ENCODE measurements at regions not wholly inside any gene's neighbourhood (a gene's known extent, or its start where the extent isn't known, plus 50 kb on each side); places are given as distances from the start of the nearest gene placed in this dataset.
A peak's percentile ranks its signal among the peaks of the same experiment; 100 is the strongest.
"Not testable (repeated sequence)": the region's sequence is repeated elsewhere in the genome, so short reads cannot be mapped to it uniquely, and the experiment has no call there.

DNA sequence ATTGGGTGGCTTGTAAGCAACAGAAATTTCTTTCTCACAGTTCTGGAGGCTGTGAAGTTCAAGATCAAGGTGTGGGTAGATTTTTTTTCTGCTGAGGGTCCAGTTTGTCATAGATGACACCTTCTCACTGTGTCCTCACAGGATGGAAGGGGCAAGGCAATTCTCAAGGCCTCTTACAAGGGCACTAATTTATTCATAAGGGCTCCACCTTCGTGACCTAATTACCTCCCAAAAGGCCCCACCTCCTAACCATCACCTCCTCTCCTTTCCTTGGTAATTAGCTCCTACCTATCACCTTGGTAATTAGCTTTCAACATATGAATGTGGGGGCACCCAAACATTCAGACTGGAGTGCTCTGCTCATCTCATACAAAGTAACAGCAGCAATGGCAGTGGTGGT, 92.3 kb upstream of the CD44 start:
- no peak for DNase-seq (ENCODE audit: low spot score)

DNA sequence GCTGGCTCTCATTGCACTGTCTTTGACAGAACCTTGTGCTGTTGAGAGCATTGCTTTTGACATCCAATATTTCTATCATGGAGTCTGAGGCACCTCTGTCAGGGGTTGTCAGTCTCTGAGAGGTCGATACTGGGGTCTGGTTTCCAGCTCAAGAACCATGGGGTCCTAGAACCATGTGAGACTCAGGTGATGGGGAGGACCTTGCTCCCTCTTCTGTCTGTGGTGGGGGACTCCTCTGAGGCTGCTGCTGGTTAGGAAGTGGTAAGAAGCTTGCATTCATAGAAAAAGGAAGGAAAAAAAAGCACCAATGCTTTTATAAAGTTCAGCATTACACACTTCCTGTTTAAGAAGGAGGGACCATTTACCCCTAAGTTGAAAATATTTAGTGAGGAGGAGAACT, 91.8 kb upstream of the CD44 start:
- peak; percentile 64 for DNase-seq (ENCODE audit: low spot score)

DNA sequence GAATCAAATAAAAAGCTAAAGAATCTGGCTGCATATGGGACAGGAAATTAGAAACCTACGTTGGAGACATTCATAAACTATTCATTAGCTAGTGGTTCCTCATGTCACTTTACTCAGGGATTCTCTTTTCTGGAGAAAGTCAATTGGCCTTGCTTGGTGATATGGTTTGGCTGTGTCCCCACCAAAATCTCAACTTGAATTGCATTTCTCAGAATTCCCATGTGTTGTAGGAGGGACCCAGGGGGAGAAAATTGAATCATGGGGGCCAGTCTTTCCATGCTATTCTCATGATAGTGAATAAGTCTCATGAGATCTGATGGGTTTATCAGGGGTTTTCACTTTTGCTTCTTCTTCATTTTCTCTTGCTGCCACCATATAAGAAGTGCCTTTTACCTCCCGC, 91.2 kb upstream of the CD44 start:
- DNase-seq (ENCODE audit: low spot score) = no peak

DNA sequence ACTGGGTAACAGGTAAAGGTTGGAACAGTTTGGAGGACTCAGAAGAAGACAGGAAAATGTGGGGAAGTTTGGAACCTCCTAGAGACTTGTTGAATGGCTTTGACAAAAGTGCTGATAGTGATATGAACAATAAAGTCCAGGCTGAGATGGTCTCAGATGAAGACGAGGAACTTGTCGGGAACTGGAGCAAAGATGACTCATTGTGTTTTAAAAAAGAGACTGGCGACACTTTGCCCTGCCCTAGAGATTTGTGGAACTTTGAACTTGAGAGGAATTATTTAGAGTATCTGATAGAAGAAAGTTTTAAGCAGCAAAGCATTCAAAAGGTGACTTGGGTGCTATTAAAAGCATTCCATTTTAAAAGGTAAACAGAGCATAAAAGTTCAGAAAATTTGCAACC, 90.6 kb upstream of the CD44 start:
- DNase-seq (ENCODE audit: low spot score) = not testable (repeated sequence)

DNA sequence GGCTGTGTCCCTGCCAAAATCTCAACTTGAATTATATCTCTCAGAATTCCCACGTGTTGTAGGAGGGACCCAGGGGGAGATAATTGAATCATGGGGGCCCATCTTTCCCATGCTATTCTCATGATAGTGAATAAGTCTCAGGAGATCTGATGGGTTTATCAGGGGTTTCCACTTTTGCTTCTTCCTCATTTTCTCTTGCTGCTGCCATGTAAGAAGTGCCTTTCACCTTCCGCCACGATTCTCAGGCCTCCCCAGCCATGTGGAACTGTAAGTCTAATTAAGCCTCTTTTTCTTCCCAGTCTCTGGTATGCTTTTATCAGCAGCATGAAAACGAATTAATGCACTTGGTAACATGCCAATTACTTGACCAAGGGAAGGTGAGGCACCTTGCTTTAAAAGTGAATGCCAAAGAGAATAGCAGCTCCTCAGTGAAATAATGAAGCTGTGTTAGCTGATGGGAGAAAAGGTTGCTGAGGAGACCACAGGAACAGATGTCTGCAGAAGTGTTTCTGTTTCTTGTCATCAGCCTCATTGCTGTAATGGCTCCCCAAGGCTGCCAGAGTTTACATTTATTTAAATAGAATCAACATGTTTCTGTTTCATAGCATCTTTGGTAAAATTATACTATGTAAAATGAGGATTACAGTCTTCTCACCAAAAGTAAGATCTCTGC, 89.0 kb upstream of the CD44 start:
- no peak for DNase-seq (ENCODE audit: low spot score)

DNA sequence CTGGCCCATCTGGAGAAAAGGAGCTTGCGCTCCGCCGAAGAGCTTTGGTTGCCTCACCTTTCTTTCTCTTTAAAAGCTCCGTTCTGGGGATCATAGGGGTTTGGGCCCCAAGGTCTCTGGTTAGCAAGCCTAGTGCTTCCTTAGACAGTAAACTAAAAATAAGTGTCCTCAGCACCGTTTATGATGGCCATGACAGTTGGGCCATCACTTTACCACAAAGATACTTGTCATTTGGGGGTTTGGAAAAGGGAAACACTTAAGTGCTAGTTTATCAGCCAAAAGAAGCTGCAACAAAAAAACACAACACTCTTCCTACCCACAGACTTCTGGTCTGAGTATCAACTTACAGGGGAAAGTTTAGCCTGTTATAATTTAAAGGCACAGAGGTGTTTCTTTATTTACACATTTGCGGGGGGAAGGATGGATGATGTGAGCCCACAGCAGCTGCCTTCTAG, 88.4 kb upstream of the CD44 start:
- no peak for DNase-seq (ENCODE audit: low spot score)

DNA sequence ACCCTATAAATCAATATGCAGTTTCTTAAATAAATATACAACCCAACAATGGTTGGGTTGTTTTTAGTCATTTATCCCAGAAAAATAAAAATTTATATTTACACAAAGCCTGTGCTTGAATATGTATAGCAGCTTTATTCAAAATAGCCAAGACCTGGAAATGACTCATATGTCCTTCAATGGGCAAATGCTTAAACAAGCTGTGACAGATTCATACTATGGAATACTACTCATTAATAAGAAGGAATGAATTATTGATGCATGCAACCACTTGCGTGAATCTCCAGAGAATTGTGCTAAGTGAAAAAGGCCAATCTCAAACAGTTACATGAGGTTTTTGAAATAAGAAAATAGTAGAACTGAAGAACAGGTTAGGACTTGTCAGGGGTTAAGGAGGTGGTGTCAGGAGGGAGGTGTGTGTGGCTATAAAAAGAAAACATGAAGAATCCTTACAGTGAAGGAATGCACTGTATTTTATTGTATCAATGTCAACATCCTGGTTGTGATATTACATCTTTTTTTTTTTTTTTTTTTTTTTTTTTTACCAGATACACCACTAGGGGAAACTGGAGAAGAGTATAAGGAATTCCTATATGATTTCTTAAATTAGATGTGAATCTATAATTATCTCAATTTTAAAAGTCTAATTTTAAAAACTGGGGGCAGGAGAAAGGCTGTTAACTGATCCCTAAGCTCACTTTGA, 82.4 kb upstream of the CD44 start:
- DNase-seq (ENCODE audit: low spot score) = no peak

DNA sequence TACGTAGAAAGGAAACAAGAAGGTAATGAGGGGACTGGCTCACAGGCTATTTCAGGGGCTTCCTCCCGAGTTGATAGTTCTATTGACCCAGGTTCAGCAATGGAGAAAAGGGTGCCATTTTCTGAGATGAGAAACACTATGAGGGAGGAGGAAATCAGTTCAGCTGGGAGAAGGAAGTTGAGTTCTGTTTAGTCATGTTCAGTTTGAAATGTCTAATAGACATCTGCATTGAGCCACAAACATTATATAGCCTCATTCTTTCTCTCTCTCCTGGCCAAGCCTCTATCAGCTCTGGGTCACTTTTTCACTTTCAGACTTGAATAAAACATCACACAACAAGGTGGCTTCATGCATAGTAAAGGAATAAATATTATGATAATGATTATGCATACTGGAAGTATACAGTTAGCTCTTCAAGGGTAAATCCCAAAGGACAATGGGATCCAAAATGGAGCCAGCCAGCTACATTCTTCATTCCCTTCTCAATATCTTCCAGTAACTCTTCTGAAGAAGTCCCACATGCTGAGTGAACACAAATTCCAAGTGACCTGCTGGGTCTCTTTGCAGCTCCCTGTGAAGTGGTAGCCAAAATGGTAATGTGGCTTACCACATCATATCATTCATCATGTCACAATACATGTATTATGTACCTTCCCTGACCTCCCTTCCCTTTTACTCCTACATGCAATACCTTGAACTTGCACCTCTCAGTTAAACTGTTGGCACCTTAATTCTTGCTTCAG, 80.9 kb upstream of the CD44 start:
- no peak for DNase-seq (ENCODE audit: low spot score)

DNA sequence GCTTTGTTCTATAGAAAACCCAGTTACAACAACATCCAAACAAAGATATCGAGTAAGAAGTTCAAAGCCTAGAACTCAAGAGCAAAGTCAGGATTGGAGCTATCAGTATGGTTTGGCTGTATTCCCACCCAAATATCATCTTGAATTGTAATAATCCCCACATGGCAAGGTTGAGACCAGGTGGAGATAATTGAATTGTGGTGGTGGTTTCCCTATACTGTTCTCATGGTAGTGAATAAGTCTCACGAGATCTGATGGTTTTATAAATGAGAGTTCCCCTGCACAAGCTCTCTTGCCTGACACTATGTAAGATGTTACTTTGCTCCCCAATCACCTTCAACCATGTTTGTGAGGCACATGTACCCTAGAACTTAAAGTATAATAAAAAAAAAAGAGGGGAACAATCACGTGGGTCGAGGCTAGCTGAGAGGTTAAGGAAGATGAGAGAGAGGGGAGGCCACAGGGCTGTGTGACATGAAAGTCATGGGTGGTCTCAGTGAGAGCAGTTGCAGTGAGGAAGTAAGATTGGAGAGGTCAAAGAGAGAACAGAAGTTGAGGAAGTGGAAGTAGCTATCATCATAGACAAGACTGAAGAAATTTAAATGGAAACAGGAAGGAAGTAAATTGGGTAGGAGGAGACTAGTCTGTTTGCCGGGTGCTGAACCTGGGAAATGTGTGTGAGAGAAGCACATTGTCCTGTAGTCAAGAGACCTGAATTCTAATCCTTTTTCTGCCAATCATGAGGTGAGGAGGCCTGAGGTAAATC, 80.1 kb upstream of the CD44 start:
- DNase-seq (ENCODE audit: low spot score) = no peak

DNA sequence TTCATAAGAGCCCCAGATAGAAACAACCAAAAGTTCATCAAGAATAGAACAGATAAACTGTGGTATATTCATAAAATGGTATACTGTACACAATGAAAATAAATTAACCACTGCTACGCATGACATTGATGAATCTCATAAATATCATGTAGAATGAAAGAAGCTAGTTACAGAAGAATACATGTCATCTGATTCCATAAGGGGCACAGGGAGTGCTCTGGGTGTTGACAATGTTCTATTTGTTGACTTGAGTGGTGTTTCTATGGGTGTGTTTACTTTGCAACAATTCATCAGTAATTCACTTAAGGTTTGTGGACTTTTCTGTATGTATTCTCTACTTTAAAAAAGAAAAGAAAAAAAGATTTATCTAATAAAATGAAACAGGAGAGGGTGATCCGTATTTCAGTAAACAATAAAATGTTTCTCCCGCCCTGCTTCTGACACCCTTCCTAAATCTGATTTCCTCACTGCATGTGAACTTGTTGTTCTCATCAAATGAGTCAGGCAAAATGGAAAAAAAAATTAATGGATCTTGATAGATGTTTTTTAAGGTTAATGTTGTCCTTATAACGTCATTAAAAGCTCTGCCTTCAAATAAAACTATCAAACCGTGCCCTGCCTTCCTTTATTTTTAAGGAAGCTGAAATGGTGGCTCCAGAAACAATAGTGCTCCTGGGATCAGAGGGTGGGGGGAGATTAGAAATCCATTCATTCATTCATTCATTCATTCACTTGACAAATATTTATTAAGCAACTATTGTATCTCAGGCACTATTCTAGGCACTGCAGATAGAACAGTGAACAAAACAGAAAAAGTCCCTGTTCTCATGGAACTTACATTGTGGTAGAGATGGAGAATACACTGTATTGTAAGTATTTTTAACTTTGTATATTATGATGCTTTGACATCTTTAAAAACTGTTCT, 77.2 kb upstream of the CD44 start:
- no peak for DNase-seq (ENCODE audit: low spot score)

DNA sequence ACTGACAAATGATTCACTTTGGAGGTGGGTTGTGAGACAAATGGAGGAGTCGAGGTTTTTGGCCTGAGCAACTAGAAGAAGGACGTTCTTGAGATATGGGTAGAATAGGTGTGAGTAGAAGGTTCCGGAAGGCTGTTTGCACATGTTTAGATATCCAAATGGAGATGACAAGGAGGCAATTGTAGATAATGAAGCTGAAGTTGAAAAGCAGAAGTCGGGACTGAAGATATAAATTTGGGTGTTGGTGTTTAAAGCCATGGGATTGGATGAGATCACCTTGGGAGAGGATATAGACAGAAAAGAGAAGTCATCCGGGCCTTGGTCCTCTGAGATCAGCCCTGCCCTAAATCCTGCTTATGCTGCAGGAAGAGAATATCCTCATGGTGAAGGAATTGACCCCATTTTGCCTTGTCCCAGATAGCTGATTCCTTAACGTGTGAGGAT, 75.5 kb upstream of the CD44 start:
- DNase-seq (ENCODE audit: low spot score) = no peak

DNA sequence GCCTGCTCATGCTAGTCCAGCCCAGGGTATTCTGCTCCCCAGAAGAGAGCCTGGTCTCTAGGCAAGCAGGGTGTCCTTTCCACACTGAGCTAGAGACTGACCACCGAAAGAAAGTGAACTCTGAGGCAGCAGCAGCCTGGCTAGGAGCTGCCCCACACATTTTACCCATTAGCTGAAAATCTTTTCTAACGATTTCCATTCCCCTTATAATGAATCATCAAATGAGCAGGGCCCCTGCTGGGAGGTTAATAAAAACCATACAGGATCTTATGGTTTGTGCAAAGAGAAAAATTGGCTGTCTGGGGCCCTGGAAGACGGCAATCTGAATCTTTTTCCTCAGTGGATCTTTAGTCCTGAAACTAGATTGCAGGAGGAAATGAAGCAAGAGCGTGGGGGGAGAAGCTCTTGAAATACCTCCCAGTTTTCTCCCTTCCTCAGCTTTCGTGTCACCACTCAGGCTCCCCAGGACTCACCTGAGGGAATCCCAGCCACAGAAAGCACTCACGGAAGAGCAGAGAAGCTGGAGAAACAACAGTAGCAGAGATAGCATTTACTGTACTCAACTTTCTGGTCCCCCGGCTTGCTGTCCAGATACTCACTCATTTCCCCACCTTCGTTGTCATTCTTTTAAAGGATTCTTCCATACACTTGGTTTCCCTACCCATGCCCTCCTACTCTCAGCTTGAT, 74.7 kb upstream of the CD44 start:
- DNase-seq (ENCODE audit: low spot score) = no peak

DNA sequence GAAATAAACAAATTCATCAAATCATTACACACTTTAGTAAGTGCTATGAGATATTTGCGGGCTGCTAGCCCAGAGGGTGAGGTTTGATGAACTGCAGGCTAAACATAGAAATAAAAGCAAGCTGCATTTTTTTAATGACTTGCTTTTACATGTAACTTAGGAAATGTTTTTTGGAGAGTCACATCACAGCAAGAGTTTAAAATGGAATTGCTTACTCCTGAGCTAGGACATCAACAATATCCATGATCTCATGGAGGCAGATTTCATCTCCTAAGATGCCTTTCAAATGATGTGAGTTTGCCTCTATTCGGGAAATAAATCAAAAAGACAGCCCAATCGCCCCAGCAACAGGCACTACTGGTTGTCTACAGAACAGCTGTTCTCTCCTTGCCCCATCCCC, 73.4 kb upstream of the CD44 start:
- DNase-seq (ENCODE audit: low spot score) = no peak

DNA sequence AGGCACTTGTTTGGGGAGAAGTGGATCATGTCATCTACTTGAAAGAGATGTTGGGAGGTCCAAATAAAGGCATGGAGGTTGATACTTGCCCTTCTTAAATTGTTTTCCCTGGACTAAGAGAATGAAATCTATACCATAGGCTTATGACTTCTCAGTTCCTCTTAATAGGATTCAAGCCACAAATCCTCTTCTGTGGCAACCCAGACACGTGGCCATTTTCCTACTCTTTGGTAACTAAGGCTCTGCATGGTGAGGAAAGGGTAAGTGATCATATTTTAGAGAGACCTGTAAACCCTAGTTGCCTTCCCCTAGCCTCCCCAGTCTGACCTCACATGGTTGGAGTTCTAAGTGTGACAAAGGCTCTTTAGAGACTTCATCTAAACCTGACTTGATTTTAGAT, 72.9 kb upstream of the CD44 start:
- DNase-seq (ENCODE audit: low spot score) = no peak

DNA sequence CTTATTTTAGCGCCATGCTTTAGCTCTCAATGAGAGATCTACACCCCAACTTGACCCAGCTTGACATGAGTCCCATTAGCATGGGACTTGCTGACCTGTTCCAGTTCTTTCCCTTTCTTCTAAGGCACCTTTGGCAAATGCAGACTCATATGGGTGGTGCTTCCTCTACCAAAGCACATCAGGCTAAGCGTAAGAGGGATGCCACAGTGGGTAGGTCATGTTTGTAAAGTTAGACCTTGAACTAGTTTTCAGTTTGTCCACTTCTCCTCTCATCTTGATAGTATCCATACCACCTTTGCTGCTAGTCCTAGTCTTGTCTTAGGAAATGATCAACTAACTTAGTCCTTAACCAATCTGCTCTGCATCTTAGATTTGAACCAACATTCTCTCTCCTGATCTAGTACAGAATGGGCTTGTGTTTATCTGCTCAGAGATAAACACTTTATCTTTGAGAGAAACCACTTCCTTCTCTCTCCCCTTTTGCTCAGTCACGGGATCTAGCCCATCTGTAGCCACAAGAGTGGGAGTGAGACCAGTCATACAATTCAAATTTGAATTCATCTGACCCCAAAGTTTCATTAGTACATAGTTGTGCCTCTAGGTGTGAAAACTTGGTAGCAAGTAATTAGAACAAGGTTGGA, 72.1 kb upstream of the CD44 start:
- peak; percentile 58 for DNase-seq (ENCODE audit: low spot score)

DNA sequence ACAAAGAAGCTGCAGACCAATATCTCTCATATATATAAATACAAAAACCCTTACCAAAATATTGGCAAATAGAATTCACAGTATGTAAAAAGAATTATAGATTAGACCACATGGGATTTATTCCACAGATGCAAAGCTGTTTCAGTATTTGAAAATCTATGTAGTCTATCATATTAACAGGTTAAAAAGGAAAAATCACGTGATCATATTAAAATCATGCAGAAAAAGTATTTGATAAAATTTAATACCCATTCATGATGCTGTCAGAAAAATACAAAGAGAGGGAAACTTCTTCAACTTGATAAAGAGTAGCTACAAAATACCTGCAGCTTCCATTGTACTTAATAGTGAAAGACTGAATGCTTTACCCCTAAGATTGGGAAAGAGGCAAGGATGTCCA, 67.2 kb upstream of the CD44 start:
- DNase-seq (ENCODE audit: low spot score) = no peak

DNA sequence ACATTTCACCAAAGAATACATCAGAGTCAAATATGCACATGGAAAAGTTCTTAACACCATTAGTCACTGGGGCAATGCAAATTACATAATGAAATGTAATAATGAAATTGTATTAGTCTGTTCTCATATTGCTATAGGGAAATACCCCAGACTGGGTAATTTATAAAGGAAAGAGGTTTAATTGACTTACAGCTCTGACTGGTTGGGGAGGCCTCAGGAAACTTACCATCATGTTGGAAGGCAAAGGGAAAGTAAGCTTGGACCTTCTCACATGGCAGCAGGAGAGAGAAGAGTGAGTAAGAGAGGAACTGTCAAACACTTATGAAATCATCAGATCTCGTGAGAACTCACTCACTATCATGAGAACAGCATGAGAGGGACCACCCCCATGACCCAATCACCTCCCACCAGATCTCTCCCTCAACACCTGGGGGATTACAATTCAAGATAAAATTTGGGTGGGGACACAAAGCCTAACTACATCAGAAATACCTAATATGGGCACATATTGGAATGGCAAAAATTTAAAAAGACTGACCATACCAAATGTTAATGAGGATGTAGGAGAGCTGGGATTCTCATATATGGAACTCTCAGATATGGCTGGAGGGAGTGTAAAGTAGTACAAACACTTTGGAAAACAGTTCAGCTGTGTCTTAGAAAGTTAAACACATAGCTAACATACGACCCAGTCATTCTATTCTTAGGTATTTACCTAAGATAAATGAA, 65.1 kb upstream of the CD44 start:
- no peak for DNase-seq (ENCODE audit: low spot score)

DNA sequence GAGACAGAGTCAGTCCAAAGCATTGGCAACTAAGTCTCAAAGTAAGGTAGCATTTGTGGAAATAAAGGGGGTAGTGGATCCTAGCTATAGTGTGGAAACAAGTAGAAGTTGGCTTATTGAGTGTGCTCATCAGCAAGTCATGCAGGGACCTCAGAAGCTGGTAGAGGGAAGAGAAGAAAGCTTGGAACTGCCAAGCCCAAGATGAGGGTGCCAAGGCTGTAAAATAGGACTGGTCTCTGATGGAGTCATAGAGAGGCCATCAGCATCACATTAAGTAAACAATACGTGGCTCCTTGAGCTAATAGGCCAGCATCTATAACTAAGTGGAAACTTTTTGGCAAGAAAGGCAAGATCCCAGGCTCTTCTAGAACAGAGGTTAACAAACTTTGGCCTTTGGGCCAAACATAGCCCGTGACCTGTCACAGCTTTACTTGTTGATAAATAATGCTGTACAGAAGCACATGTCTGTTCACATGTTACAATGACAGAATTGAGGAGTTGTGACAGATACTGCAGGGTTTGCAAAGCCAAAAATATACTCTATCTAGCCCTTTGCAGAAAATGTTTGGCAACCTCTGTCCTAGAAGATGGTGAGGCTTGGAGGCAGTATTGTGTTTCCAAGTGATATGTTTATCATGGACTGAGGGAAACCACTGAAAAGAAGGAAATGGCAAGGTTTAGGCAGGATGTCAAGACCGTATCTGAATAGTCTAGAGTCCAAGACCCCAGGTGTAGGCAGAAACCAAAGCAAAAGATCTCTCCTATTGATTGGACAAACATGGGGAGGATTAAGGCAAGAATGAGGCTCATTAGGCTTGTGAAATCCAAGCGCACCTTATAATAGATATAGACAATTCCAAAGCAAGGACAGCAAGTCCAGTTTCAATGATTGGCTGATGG, 62.5 kb upstream of the CD44 start:
- DNase-seq (ENCODE audit: low spot score) = no peak

Measured in CD4-positive, alpha-beta T cell treated with Interleukin-6 at 100 ng/mL for 8 hours (primary cell).